ENCODE measurements at regions not wholly inside any gene's neighbourhood (a gene's known extent, or its start where the extent isn't known, plus 50 kb on each side); places are given as distances from the start of the nearest gene placed in this dataset.

DNA sequence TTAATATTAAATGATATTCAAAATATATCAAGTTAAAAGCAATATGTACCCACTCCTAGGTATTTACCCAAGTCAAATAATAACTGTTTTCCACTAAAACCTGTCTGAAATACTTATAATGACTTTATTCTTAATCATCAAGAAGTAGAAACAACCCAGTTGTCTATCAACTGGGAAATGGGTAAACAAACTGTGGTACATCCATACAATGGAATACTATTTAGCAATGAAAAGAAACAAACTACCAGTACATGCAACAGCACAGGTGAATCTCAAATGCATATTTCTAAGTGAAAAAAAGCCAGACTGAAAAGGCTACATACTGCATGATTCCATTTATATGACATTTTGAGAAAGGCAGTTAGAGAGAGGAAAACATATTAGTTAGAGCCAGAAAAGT, 559.9 kb downstream of the MBD2 start:
- TF ChIP-seq POLR2A (IDR thresholded peaks at IDR 0.05) (no peak), POLR2AphosphoS5 (IDR thresholded peaks at IDR 0.05) (no peak), EP300 (IDR thresholded peaks at IDR 0.05) (no peak)
- TF ChIP-seq, protein P1, sequence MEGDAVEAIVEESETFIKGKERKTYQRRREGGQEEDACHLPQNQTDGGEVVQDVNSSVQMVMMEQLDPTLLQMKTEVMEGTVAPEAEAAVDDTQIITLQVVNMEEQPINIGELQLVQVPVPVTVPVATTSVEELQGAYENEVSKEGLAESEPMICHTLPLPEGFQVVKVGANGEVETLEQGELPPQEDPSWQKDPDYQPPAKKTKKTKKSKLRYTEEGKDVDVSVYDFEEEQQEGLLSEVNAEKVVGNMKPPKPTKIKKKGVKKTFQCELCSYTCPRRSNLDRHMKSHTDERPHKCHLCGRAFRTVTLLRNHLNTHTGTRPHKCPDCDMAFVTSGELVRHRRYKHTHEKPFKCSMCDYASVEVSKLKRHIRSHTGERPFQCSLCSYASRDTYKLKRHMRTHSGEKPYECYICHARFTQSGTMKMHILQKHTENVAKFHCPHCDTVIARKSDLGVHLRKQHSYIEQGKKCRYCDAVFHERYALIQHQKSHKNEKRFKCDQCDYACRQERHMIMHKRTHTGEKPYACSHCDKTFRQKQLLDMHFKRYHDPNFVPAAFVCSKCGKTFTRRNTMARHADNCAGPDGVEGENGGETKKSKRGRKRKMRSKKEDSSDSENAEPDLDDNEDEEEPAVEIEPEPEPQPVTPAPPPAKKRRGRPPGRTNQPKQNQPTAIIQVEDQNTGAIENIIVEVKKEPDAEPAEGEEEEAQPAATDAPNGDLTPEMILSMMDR (IDR thresholded peaks at IDR 0.05): no peak
